NCI-H69 (cell line): ENCODE measurements at regions not wholly inside any gene's neighbourhood (a gene's known extent, or its start where the extent isn't known, plus 50 kb on each side); places are given as distances from the start of the nearest gene placed in this dataset.

ENCODE experiments used
- DNase-seq: peaks from one replicate; lab custom pipeline; 2025; lab: John Stamatoyannopoulos, UW

GRCh38 chr12:105954951-105955931 is 183.5 kb downstream of the NUAK1 start:
- DNase-seq = no peak

- no peak for DNase-seq
Observed at GRCh38 chr12:105955976-105956375, 182.8 kb downstream of the NUAK1 start.

GRCh38 chr12:105956662-105957457 is 181.9 kb downstream of the NUAK1 start:
- no peak for DNase-seq

GRCh38 chr12:105960319-105961083 is 178.3 kb downstream of the NUAK1 start:
- DNase-seq = no peak

- no peak for DNase-seq
Observed at GRCh38 chr12:105961821-105962671, 176.7 kb downstream of the NUAK1 start.

- no peak for DNase-seq
Observed at GRCh38 chr12:105967038-105967776, 171.5 kb downstream of the NUAK1 start.

GRCh38 chr12:105968025-105968424 is 170.7 kb downstream of the NUAK1 start:
- DNase-seq = no peak

GRCh38 chr12:105970885-105971284 is 167.9 kb downstream of the NUAK1 start:
- no peak for DNase-seq

GRCh38 chr12:105974738-105975137 is 164.0 kb downstream of the NUAK1 start:
- DNase-seq = no peak

- no peak for DNase-seq
Observed at GRCh38 chr12:105975351-105975750, 163.4 kb downstream of the NUAK1 start.

- DNase-seq = no peak
Observed at GRCh38 chr12:105977236-105977635, 161.5 kb downstream of the NUAK1 start.

GRCh38 chr12:105977652-105978051 is 161.1 kb downstream of the NUAK1 start:
- DNase-seq = no peak

- DNase-seq = no peak
Observed at GRCh38 chr12:105978276-105978675, 160.5 kb downstream of the NUAK1 start.

GRCh38 chr12:105978686-105979085 is 160.1 kb downstream of the NUAK1 start:
- no peak for DNase-seq

GRCh38 chr12:105980085-105980484 is 158.7 kb downstream of the NUAK1 start:
- DNase-seq = peak; percentile 95

GRCh38 chr12:105980533-105980932 is 158.2 kb downstream of the NUAK1 start:
- no peak for DNase-seq

GRCh38 chr12:105982022-105982421 is 156.7 kb downstream of the NUAK1 start:
- no peak for DNase-seq

GRCh38 chr12:105983622-105984320 is 155.0 kb downstream of the NUAK1 start:
- no peak for DNase-seq

GRCh38 chr12:105985383-105985782 is 153.4 kb downstream of the NUAK1 start:
- no peak for DNase-seq
